HepG2 (cell line): ENCODE measurements at regions not wholly inside any gene's neighbourhood (a gene's known extent, or its start where the extent isn't known, plus 50 kb on each side); places are given as distances from the start of the nearest gene placed in this dataset.

ENCODE experiments used
- ATAC-seq: fragments of 200-7000 bp; cut with Tn5 transposase; 3 replicates; pipeline ENCODE4 v1.9.1; 2020; ENCODE audit warnings: mild to moderate bottlenecking, moderate library complexity
- BruUV-seq: library from RNA; stranded (reverse); fragments of 400-500 nt; replicated peaks from 2 replicates; lab custom pipeline; 2021; lab: Mats Ljungman, UMichigan
- CTCF ChIA-PET: fragments of 300-600 bp; formaldehyde crosslinking; extraction: SDS; loops from one replicate; lab custom pipeline; 2021; ENCODE audit warnings: low total read pairs, inconsistent platforms, low intra/inter-chr PET ratio; lab: Yijun Ruan, JAX
- POLR2A ChIA-PET: fragments of 350-600 bp; sonication (Branson Sonifier 250); formaldehyde crosslinking; loops from one replicate; lab custom pipeline; 2020; ENCODE audit warnings: antibody characterized with exemption, inconsistent platforms; lab: Yijun Ruan, JAX
- DNase-seq: peaks from one replicate; pipeline ENCODE4 v3.0.0-alpha.2; 2015; ENCODE audit warnings: low spot score
- FAIRE-seq: peaks from 3 replicates; lab custom pipeline; 2011; peaks lifted over from hg19 to GRCh38; lab: Jason Lieb, UNC
- H2AFZ ChIP-seq: one replicate; pipeline ENCODE4 v1.6.1; 2011; ENCODE audit warnings: low read length, inconsistent platforms
- H3K27ac ChIP-seq: fragments of 300-600 bp; 3 replicates; pipeline ENCODE4 v1.8.0; 2011; ENCODE audit warnings: mixed run types, mild to moderate bottlenecking, mixed read lengths, low read length, inconsistent platforms; ENCODE audit not compliant: insufficient read depth; ENCODE audit errors: extremely low read length
- H3K27me3 ChIP-seq, 2 experiments: fragments of 200-600 bp in 1 of 2; 2 replicates in 1 of 2; 3 replicates in 1 of 2; pipeline versions ENCODE4 v1.6.0 to v1.8.0; 2011; ENCODE audit warnings: low read length in 2 of 2, mild to moderate bottlenecking in 2 of 2, moderate library complexity in 2 of 2, inconsistent platforms in 1 of 2; ENCODE audit not compliant: insufficient read depth in 2 of 2, control insufficient read depth in 1 of 2
- H3K36me3 ChIP-seq, 2 experiments: fragments of 200-600 bp in 1 of 2; replicated peaks in 1 of 2; 2 replicates in 1 of 2; 3 replicates in 1 of 2; pipeline versions ENCODE4 v1.5.1 to v1.8.0; 2011; ENCODE audit warnings: low read length in 2 of 2, inconsistent platforms in 1 of 2; ENCODE audit not compliant: insufficient read depth in 2 of 2, control insufficient read depth in 1 of 2
- H3K4me1 ChIP-seq: 2 replicates; pipeline ENCODE4 v1.5.1; 2012; ENCODE audit warnings: low read length, inconsistent platforms; ENCODE audit not compliant: insufficient read depth
- H3K4me2 ChIP-seq: 2 replicates; pipeline ENCODE4 v1.6.0; 2011; ENCODE audit warnings: low read depth, low read length, inconsistent platforms
- H3K4me3 ChIP-seq, 3 experiments: fragments of 200-600 bp in 1 of 3; sonication (generic), shearing (Covaris generic) in 1 of 3; replicated peaks in 1 of 3; 2 replicates each; pipeline ENCODE4 v1.5.1; 2011 to 2016; ENCODE audit warnings: low read length in 3 of 3, inconsistent platforms in 2 of 3, low read depth in 2 of 3, mild to moderate bottlenecking in 2 of 3, control low read depth in 1 of 3, mixed read lengths in 1 of 3; ENCODE audit not compliant: insufficient read depth in 1 of 3
- H3K79me2 ChIP-seq: one replicate; pipeline ENCODE4 v1.6.1; 2011; ENCODE audit warnings: low read length, inconsistent platforms; ENCODE audit not compliant: insufficient read depth
- H3K9ac ChIP-seq: 2 replicates; pipeline ENCODE4 v1.6.0; 2011; ENCODE audit warnings: mild to moderate bottlenecking, low read depth, low read length, inconsistent platforms; ENCODE audit not compliant: insufficient read depth
- H3K9me3 ChIP-seq: 2 replicates; pipeline ENCODE4 v1.5.1; 2012; ENCODE audit warnings: mild to moderate bottlenecking, low read length
- H4K20me1 ChIP-seq: 2 replicates; pipeline ENCODE4 v1.6.0; 2011; ENCODE audit warnings: inconsistent platforms, mild to moderate bottlenecking, low read length, moderate library complexity; ENCODE audit not compliant: insufficient read depth
- AKAP8 ChIP-seq: sonication (generic); formaldehyde crosslinking; IDR thresholded peaks from 2 replicates; pipeline ENCODE4 v1.5.1; 2020; ENCODE audit warnings: mild to moderate bottlenecking, missing genetic modification reagents
- CC2D1A ChIP-seq: sonication (generic); formaldehyde crosslinking; IDR thresholded peaks from 2 replicates; pipeline ENCODE4 v1.8.1; 2023; ENCODE audit warnings: mild to moderate bottlenecking, missing genetic modification reagents
- CHCHD3 ChIP-seq: sonication (generic); formaldehyde crosslinking; IDR thresholded peaks from 2 replicates; pipeline ENCODE4 v1.8.0; 2022; ENCODE audit warnings: mild to moderate bottlenecking, missing genetic modification reagents, moderate library complexity
- DR1 ChIP-seq: sonication (generic); formaldehyde crosslinking; IDR thresholded peaks from 2 replicates; pipeline ENCODE4 v1.8.0; 2021; ENCODE audit warnings: mild to moderate bottlenecking, missing genetic modification reagents, inconsistent platforms
- ELF4 ChIP-seq: sonication (generic); formaldehyde crosslinking; IDR thresholded peaks from 2 replicates; pipeline ENCODE4 v1.5.0; 2020; ENCODE audit warnings: missing genetic modification reagents, mild to moderate bottlenecking, moderate library complexity, borderline replicate concordance
- ISX ChIP-seq: sonication (generic); formaldehyde crosslinking; conservative IDR thresholded peaks from 2 replicates; pipeline ENCODE4 v1.5.0; 2020; ENCODE audit warnings: missing genetic modification reagents
- KAT7 ChIP-seq: IDR thresholded peaks from 2 replicates; pipeline ENCODE4 v1.6.1; 2018; ENCODE audit warnings: borderline replicate concordance, missing compliant biosample characterization
- KDM6A ChIP-seq: IDR thresholded peaks from 2 replicates; pipeline ENCODE4 v1.6.1; 2016; ENCODE audit warnings: low read depth
- ZBTB20 ChIP-seq: sonication (generic); formaldehyde crosslinking; IDR thresholded peaks from 2 replicates; pipeline ENCODE4 v1.8.1; 2023; ENCODE audit warnings: missing genetic modification reagents, low read depth, mild to moderate bottlenecking, borderline replicate concordance
- ZNF562 ChIP-seq: sonication (generic); formaldehyde crosslinking; IDR thresholded peaks from 2 replicates; pipeline ENCODE4 v1.8.0; 2022; ENCODE audit warnings: missing genetic modification reagents, borderline replicate concordance
- ZNF629 ChIP-seq: sonication (generic); formaldehyde crosslinking; conservative IDR thresholded peaks from 2 replicates; pipeline ENCODE4 v1.5.0; 2020; ENCODE audit warnings: missing genetic modification reagents
- ZNF652 ChIP-seq: IDR thresholded peaks from 2 replicates; pipeline ENCODE4 v1.6.1; 2016; ENCODE audit warnings: low read depth, borderline replicate concordance
- ZNF737 ChIP-seq: sonication (generic); formaldehyde crosslinking; IDR thresholded peaks from 2 replicates; pipeline ENCODE4 v1.5.0; 2020; ENCODE audit warnings: missing genetic modification reagents, mild to moderate bottlenecking, borderline replicate concordance
- WGBS: methylation state at CpG from one replicate; pipeline ENCODE4 v1.1.6; 2017; ENCODE audit warnings: low lambda C conversion rate; 5-methylcytosine and 5-hydroxymethylcytosine counted together
- in situ Hi-C: cut with HindIII; loops from 2 replicates; pipeline ENCODE4 v1.10.0; 2017; ENCODE audit warnings: low pct_unique_long_range_greater_than_20kb; ENCODE audit not compliant: extremely low pct_ligation_motif_present
- intact Hi-C: fragments of 100-400 bp; cut with micrococcal nuclease; formaldehyde crosslinking; loops from one replicate; pipeline ENCODE4 v1.10.0; 2022; ENCODE audit not compliant: unreplicated experiment
- TF ChIP-seq, protein P1 (sequence below): fragments of 450-650 bp; IDR thresholded peaks from 2 replicates; pipeline ENCODE4 v1.6.1; 2017
- TF ChIP-seq, protein P2 (sequence below): IDR thresholded peaks from 2 replicates; pipeline ENCODE4 v1.4.0; 2020; ENCODE audit warnings: mild to moderate bottlenecking, missing genetic modification reagents

DNA sequence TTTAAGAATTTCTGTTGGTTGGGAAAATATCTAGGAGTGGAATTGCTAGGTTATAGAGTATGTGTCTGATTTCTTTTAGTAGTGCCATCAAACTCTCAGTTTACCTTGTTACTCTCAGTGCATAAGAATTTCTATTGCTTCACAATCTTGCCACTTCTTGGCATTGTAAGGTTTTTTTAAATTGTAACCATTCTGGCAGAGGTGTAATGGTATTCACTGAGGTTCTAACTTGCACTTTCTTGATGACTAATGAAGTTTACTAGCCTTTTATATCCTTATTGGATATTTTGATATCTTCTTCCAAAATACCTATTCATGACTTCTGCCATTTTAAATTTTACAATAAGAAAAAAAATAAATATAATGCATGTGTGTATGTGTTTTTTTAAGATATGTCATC, 478.0 kb downstream of the NAV3 start:
- Histone ChIP-seq H3K4me1 (no peaks in the 10 kb centered on the region), H3K9me3 (no peaks in the 10 kb centered on the region), H4K20me1 (no peaks in the 10 kb centered on the region), H3K27me3 (no peaks in the 10 kb centered on the region; a peak in 1 of 5 replicates), H3K4me2 (no peak overlapping the region), H3K27ac (no peak overlapping the region), H3K4me3 (no peak overlapping the region), H3K79me2 (no peaks in the 10 kb centered on the region), H3K36me3 (no peaks in the 10 kb centered on the region), H3K9ac (no peak overlapping the region), H2AFZ (no peak overlapping the region)
- in situ Hi-C loops (no loop called here), intact Hi-C loops (no loop called here)
- ATAC-seq (no peak), FAIRE-seq (no peak), DNase-seq (no peak)
- ChIA-PET CTCF (no interaction called here), POLR2A (no interaction called here)
- no peak for TF ChIP-seq AKAP8
- TF ChIP-seq, protein P1, sequence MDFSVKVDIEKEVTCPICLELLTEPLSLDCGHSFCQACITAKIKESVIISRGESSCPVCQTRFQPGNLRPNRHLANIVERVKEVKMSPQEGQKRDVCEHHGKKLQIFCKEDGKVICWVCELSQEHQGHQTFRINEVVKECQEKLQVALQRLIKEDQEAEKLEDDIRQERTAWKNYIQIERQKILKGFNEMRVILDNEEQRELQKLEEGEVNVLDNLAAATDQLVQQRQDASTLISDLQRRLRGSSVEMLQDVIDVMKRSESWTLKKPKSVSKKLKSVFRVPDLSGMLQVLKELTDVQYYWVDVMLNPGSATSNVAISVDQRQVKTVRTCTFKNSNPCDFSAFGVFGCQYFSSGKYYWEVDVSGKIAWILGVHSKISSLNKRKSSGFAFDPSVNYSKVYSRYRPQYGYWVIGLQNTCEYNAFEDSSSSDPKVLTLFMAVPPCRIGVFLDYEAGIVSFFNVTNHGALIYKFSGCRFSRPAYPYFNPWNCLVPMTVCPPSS = no peak
- no peak for TF ChIP-seq KAT7
- BruUV-seq = no TSS peak

DNA sequence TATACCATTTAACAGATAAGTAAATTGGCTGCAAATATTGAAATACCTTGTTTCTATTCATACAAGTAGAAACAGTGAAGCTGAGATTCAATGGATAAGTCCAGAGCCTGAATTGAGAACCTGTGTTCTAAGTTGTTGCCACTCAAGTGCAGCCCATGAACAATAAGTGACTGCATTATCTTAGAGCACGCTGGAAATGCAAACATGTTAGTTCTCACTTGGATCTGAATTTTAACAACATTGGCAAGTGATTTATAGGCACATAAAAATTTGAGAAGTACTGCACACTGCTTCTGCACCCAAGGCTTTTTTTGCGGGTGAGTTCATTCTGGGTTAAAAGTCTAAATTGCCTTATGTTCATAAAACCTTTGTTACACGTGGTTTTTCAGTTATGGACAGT, 484.3 kb downstream of the NAV3 start:
- ChIA-PET POLR2A (no interaction called here), CTCF (no interaction called here)
- Histone ChIP-seq H3K27ac (no peak overlapping the region), H3K9me3 (no peaks in the 10 kb centered on the region), H3K9ac (no peak overlapping the region), H3K4me3 (no peak overlapping the region), H3K79me2 (no peaks in the 10 kb centered on the region), H3K4me2 (no peak overlapping the region), H2AFZ (no peak overlapping the region), H3K36me3 (no peaks in the 10 kb centered on the region), H4K20me1 (no peaks in the 10 kb centered on the region), H3K4me1 (no peaks in the 10 kb centered on the region), H3K27me3 (no peaks in the 10 kb centered on the region; a peak in 1 of 5 replicates)
- DNase-seq = no peak
- TF ChIP-seq, protein P2, sequence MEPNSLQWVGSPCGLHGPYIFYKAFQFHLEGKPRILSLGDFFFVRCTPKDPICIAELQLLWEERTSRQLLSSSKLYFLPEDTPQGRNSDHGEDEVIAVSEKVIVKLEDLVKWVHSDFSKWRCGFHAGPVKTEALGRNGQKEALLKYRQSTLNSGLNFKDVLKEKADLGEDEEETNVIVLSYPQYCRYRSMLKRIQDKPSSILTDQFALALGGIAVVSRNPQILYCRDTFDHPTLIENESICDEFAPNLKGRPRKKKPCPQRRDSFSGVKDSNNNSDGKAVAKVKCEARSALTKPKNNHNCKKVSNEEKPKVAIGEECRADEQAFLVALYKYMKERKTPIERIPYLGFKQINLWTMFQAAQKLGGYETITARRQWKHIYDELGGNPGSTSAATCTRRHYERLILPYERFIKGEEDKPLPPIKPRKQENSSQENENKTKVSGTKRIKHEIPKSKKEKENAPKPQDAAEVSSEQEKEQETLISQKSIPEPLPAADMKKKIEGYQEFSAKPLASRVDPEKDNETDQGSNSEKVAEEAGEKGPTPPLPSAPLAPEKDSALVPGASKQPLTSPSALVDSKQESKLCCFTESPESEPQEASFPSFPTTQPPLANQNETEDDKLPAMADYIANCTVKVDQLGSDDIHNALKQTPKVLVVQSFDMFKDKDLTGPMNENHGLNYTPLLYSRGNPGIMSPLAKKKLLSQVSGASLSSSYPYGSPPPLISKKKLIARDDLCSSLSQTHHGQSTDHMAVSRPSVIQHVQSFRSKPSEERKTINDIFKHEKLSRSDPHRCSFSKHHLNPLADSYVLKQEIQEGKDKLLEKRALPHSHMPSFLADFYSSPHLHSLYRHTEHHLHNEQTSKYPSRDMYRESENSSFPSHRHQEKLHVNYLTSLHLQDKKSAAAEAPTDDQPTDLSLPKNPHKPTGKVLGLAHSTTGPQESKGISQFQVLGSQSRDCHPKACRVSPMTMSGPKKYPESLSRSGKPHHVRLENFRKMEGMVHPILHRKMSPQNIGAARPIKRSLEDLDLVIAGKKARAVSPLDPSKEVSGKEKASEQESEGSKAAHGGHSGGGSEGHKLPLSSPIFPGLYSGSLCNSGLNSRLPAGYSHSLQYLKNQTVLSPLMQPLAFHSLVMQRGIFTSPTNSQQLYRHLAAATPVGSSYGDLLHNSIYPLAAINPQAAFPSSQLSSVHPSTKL (CRISPR knock-in tag) = no peak
- TF ChIP-seq ZNF737 = no peak
- TF ChIP-seq DR1 (CRISPR knock-in tag) = no peak
- TF ChIP-seq KDM6A (CRISPR knock-in tag) = no peak
- no peak for TF ChIP-seq CHCHD3 (CRISPR knock-in tag)
- TF ChIP-seq CC2D1A (CRISPR knock-in tag) = no peak
- no peak for TF ChIP-seq ISX (CRISPR knock-in tag)
- TF ChIP-seq ZNF652 (CRISPR knock-in tag) = no peak
- TF ChIP-seq ZBTB20 (CRISPR knock-in tag) = no peak
- no peak for TF ChIP-seq ELF4
- no peak for TF ChIP-seq ZNF562 (CRISPR knock-in tag)
- TF ChIP-seq ZNF629 = no peak
- BruUV-seq = no TSS peak
- 30% methylated on average over 3 of the region's 3 CpGs for WGBS
- in situ Hi-C loops (no loop called here), intact Hi-C loops (no loop called here)
- FAIRE-seq = no peak
- ATAC-seq = no peak
